B cell (primary cell): ENCODE measurements at regions not wholly inside any gene's neighbourhood (a gene's known extent, or its start where the extent isn't known, plus 50 kb on each side); places are given as distances from the start of the nearest gene placed in this dataset.

Experiments used
- ATAC-seq: fragments of 200-7000 bp; cut with Tn5 transposase; one replicate; pipeline ENCODE4 v1.10.0; 2021; ENCODE audit warnings: low read depth, mild to moderate bottlenecking, moderate number of reproducible peaks, moderate library complexity
- CTCF ChIA-PET: fragments of 350-600 bp; sonication (Branson Sonifier 250); formaldehyde crosslinking; loops from one replicate; lab custom pipeline; 2021; ENCODE audit warnings: antibody characterized with exemption, inconsistent platforms; lab: Charles Lee
- POLR2A ChIA-PET: fragments of 350-600 bp; sonication (Branson Sonifier 250); formaldehyde crosslinking; loops from one replicate; lab custom pipeline; 2021; ENCODE audit warnings: antibody characterized with exemption; lab: Charles Lee
- DNase-seq: peaks from one replicate; pipeline ENCODE4 v3.0.0; 2013
- H2AFZ ChIP-seq: 2 replicates; pipeline ENCODE4 v1.6.1; 2012; ENCODE audit warnings: mild to moderate bottlenecking, low read depth, low read length; ENCODE audit not compliant: insufficient read depth, poor library complexity, severe bottlenecking
- H3K27ac ChIP-seq, 2 donors: 1 replicate in 1 of 2; 2 replicates in 1 of 2; pipeline ENCODE4 v1.5.1; 2012 to 2013; ENCODE audit warnings: low read length in 2 of 2, mild to moderate bottlenecking in 2 of 2, moderate library complexity in 1 of 2
- H3K27me3 ChIP-seq, 4 experiments: fragments of 200-600 bp in 1 of 4; sonication (generic) in 1 of 4; replicated peaks in 1 of 4; 1 replicate in 2 of 4; 2 replicates in 2 of 4; pipeline versions ENCODE4 v1.6.1 to v1.7.0; 2013 to 2016; ENCODE audit warnings: low read length in 3 of 4, mild to moderate bottlenecking in 2 of 4, mixed read lengths in 1 of 4, moderate library complexity in 1 of 4; ENCODE audit not compliant: insufficient read depth in 4 of 4, control insufficient read depth in 3 of 4; ENCODE audit errors: control extremely low read depth in 1 of 4
- H3K36me3 ChIP-seq, 2 experiments: replicated peaks in 1 of 2; 1 replicate in 1 of 2; 2 replicates in 1 of 2; pipeline versions ENCODE4 v1.6.1 to v1.7.1; 2013; ENCODE audit warnings: low read length in 1 of 2; ENCODE audit not compliant: insufficient read depth in 2 of 2, control insufficient read depth in 1 of 2; ENCODE audit errors: control extremely low read depth in 1 of 2, extremely low read depth in 1 of 2
- H3K4me1 ChIP-seq, 2 donors: fragments of 200-600 bp in 1 of 2; sonication (generic) in 1 of 2; 1 replicate in 1 of 2; 2 replicates in 1 of 2; pipeline versions ENCODE4 v1.5.1 to v1.6.1; 2013 to 2017; ENCODE audit warnings: low read length in 2 of 2; ENCODE audit not compliant: control insufficient read depth in 2 of 2, insufficient read depth in 2 of 2
- H3K4me2 ChIP-seq: replicated peaks from 2 replicates; pipeline ENCODE3; 2012; ENCODE audit warnings: mild to moderate bottlenecking, low read depth, low read length; ENCODE audit not compliant: poor library complexity, severe bottlenecking
- H3K4me3 ChIP-seq, 5 experiments: fragments of 200-600 bp in 1 of 5; sonication (generic) in 1 of 5; 1 replicate in 3 of 5; 2 replicates in 2 of 5; pipeline versions ENCODE4 v1.5.1 to v1.7.0; 2011 to 2016; ENCODE audit warnings: low read length in 4 of 5, mild to moderate bottlenecking in 4 of 5, low read depth in 2 of 5, control low read depth in 1 of 5, moderate library complexity in 1 of 5; ENCODE audit not compliant: insufficient read depth in 1 of 5; ENCODE audit errors: control extremely low read depth in 1 of 5, extremely low read depth in 1 of 5
- H3K79me2 ChIP-seq: fragments of 200-600 bp; sonication (generic); one replicate; pipeline ENCODE4 v1.6.0; 2016; ENCODE audit warnings: low read length; ENCODE audit not compliant: control insufficient read depth, insufficient read depth
- H3K9ac ChIP-seq: fragments of 200-600 bp; sonication (generic); 2 replicates; pipeline ENCODE4 v1.6.1; 2017; ENCODE audit warnings: mild to moderate bottlenecking, low read length, moderate library complexity
- H3K9me3 ChIP-seq, 3 donors: one replicate each; pipeline versions ENCODE4 v1.6.1 to v1.7.1; 2013; ENCODE audit warnings: low read length in 2 of 3; ENCODE audit not compliant: control insufficient read depth in 2 of 3, insufficient read depth in 1 of 3; ENCODE audit errors: control extremely low read depth in 1 of 3
- H4K20me1 ChIP-seq: 2 replicates; pipeline ENCODE4 v1.6.0; 2012; ENCODE audit warnings: mild to moderate bottlenecking, low read length; ENCODE audit not compliant: insufficient read depth, control insufficient read depth, poor library complexity, severe bottlenecking
- H3K27ac Mint-ChIP-seq: one replicate; pipeline ENCODE4 v1.8.0; 2021; ENCODE audit warnings: mixed read lengths
- H3K27me3 Mint-ChIP-seq: one replicate; pipeline ENCODE4 v1.8.0; 2021; ENCODE audit warnings: mixed read lengths
- H3K4me1 Mint-ChIP-seq: one replicate; pipeline ENCODE4 v1.8.0; 2021; ENCODE audit warnings: mixed read lengths
- H3K4me3 Mint-ChIP-seq: one replicate; pipeline ENCODE4 v1.8.0; 2021; ENCODE audit warnings: mixed read lengths
- H3K9me3 Mint-ChIP-seq: one replicate; pipeline ENCODE4 v1.8.0; 2022; ENCODE audit warnings: mixed read lengths; ENCODE audit not compliant: insufficient read depth
- EZH2 ChIP-seq: IDR thresholded peaks from 2 replicates; pipeline ENCODE4 v1.6.1; 2012; ENCODE audit warnings: borderline replicate concordance, low read depth, mild to moderate bottlenecking, moderate library complexity, low read length; ENCODE audit not compliant: insufficient read depth, poor library complexity, severe bottlenecking
- WGBS: methylation state at CpG from one replicate; pipeline ENCODE4 v1.1.5; 2013; ENCODE audit warnings: missing lambda C conversion rate; ENCODE audit not compliant: insufficient coverage; 5-methylcytosine and 5-hydroxymethylcytosine counted together
- intact Hi-C: fragments of 100-400 bp; cut with micrococcal nuclease; formaldehyde crosslinking; loops from one replicate; pipeline ENCODE4 v1.10.0; 2022
- TF ChIP-seq, protein P1 (sequence below): fragments of 200-600 bp; IDR thresholded peaks from one replicate; pipeline ENCODE4 v1.8.0; 2022; ENCODE audit warnings: antibody characterized with exemption, mild to moderate bottlenecking

- H3K4me3 ChIP-seq: no peak overlapping the region
- Mint-ChIP-seq H3K27ac (no peak overlapping the region), H3K4me1 (no peaks in the 10 kb centered on the region), H3K4me3 (no peak overlapping the region), H3K9me3 (no peaks in the 10 kb centered on the region), H3K27me3 (no peaks in the 10 kb centered on the region)
- ChIA-PET CTCF (interaction anchor here (1.7 to 1.9 kb wide), 2 partner anchors 24 to 393 kb away, joined by 7 read pairs; no protein-coding TSS in a partner anchor), POLR2A (no interaction called here)
- ATAC-seq: no peak
- H3K9me3 ChIP-seq: no peaks in the 10 kb centered on the region
- no peaks in the 10 kb centered on the region for H3K4me1 ChIP-seq
- H3K27ac ChIP-seq: no peak overlapping the region
- no peak for DNase-seq
- H3K4me2 ChIP-seq: no peak overlapping the region
- no peaks in the 10 kb centered on the region for H4K20me1 ChIP-seq
- 100% methylated on average over 1 of the region's 1 CpG for WGBS
- H2AFZ ChIP-seq: no peak overlapping the region
- H3K27me3 ChIP-seq: no peaks in the 10 kb centered on the region
- no peak overlapping the region for H3K9ac ChIP-seq
- H3K79me2 ChIP-seq: no peaks in the 10 kb centered on the region
- intact Hi-C loops: no loop called here
- no peaks in the 10 kb centered on the region for H3K36me3 ChIP-seq
- TF ChIP-seq, protein P1, sequence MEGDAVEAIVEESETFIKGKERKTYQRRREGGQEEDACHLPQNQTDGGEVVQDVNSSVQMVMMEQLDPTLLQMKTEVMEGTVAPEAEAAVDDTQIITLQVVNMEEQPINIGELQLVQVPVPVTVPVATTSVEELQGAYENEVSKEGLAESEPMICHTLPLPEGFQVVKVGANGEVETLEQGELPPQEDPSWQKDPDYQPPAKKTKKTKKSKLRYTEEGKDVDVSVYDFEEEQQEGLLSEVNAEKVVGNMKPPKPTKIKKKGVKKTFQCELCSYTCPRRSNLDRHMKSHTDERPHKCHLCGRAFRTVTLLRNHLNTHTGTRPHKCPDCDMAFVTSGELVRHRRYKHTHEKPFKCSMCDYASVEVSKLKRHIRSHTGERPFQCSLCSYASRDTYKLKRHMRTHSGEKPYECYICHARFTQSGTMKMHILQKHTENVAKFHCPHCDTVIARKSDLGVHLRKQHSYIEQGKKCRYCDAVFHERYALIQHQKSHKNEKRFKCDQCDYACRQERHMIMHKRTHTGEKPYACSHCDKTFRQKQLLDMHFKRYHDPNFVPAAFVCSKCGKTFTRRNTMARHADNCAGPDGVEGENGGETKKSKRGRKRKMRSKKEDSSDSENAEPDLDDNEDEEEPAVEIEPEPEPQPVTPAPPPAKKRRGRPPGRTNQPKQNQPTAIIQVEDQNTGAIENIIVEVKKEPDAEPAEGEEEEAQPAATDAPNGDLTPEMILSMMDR: no peak
- TF ChIP-seq EZH2: no peak
Observed at GRCh38 chr2:24434541-24434940, 56.5 kb upstream of the NCOA1 start.

DNA sequence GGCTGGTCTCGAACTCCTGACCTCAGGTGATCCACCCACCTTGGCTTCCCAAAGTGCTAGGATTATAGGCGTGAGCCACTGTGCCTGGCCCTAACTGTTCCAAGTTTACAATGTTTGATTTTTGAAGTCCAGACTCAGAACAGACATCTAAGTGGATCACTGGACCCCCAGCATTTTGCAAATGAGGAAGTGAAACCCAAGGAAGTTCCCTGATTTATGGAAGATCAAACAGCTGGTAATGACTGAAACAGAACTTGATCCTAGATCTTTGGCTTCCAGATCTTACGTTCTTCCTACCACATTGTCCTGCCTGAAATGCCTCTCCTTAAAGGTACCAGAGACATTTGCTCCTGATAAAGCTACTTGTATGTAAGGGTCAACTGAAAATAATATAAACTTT, 58.3 kb upstream of the NCOA1 start:
- Mint-ChIP-seq H3K9me3 (no peaks in the 10 kb centered on the region), H3K27me3 (no peaks in the 10 kb centered on the region), H3K4me3 (no peak overlapping the region), H3K4me1 (no peaks in the 10 kb centered on the region), H3K27ac (no peak overlapping the region)
- Histone ChIP-seq H3K4me1 (no peaks in the 10 kb centered on the region), H3K27ac (no peak overlapping the region), H3K4me2 (no peak overlapping the region), H3K9ac (no peak overlapping the region), H2AFZ (no peak overlapping the region), H3K27me3 (no peaks in the 10 kb centered on the region), H3K9me3 (no peaks in the 10 kb centered on the region), H3K36me3 (no peaks in the 10 kb centered on the region), H3K4me3 (no peak overlapping the region), H3K79me2 (no peaks in the 10 kb centered on the region), H4K20me1 (no peaks in the 10 kb centered on the region)
- ATAC-seq (no peak), DNase-seq (no peak)
- ChIA-PET POLR2A (no interaction called here), CTCF (interaction anchor here (1.7 to 1.9 kb wide), 2 partner anchors 10 to 22 kb away, joined by 4 to 7 read pairs; no protein-coding TSS in a partner anchor)
- intact Hi-C loops: no loop called here
- TF ChIP-seq EZH2: no peak
- TF ChIP-seq, protein P1: no peak
- 100% methylated on average over 2 of the region's 3 CpGs for WGBS
